ENCODE measurements at regions not wholly inside any gene's neighbourhood (a gene's known extent, or its start where the extent isn't known, plus 50 kb on each side); places are given as distances from the start of the nearest gene placed in this dataset.

DNA sequence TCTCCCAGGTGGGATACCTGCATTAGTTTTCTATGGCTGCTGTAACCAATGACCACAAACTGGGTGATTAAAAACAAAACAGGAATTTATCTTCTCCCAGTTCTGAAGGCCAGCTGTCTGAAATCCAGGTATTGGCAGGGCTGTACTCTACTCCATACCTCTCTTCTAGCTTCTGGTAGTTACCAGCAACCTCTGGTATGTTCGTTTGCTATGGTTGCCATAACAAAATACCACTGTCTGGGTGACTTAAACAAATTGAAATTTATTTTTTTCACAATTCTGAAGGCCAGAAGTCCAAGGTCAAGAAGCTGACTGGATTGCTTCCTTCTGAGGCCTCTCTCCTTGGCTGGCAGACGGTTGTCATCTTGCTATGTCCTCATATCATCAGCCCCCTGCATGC, 642.1 kb upstream of the TENM3 start:
- H4K20me1 ChIP-seq (ENCODE audit: insufficient read depth) = no peaks in the 10 kb centered on the region
- no peaks in the 10 kb centered on the region for H3K9me2 ChIP-seq (ENCODE audit: insufficient read depth)
- H3K79me2 ChIP-seq (ENCODE audit: insufficient read depth, low read length) = no peaks in the 10 kb centered on the region
- H3K36me3 ChIP-seq (ENCODE audit: control insufficient read depth in 1 of 2, insufficient read depth in 2 of 2, low read length in 2 of 2) = no peaks in the 10 kb centered on the region
- RAD21 ChIA-PET (ENCODE audit: low non-redundant PET in 1 of 2, low total read pairs in 2 of 2, uncharacterized antibody in 2 of 2, unreplicated experiment in 2 of 2) = no interaction called here
- no peak overlapping the region for H3K4me2 ChIP-seq (ENCODE audit: low read length)
- DNase-seq (ENCODE audit: low read depth, low spot score) (no peak), ATAC-seq (no peak)
- no peak overlapping the region for H3K9ac ChIP-seq (ENCODE audit: low read length)
- POLR2A ChIA-PET = no interaction called here
- no peak overlapping the region for H3K4me3 ChIP-seq (replicated peaks in 1 of 2; ENCODE audit: low read depth in 1 of 2, low read length in 2 of 2)
- no peak for TF ChIP-seq ZFX (IDR thresholded peaks at IDR 0.05)
- TF ChIP-seq SRF (IDR thresholded peaks at IDR 0.05; ENCODE audit: low read depth) = no peak
- no peak for TF ChIP-seq CBX3 (IDR thresholded peaks at IDR 0.05; ENCODE audit: low read depth)
- no peak for TF ChIP-seq EGR1 (IDR thresholded peaks at IDR 0.05; ENCODE audit: low read depth)
- TF ChIP-seq SIN3A (IDR thresholded peaks at IDR 0.05; ENCODE audit: low read depth) = no peak
- no peak for TF ChIP-seq TCF7L2 (IDR thresholded peaks at IDR 0.05; ENCODE audit: borderline replicate concordance, extremely low read depth, insufficient read depth, insufficient read length)
- no peak for TF ChIP-seq ZNF274 (IDR thresholded peaks at IDR 0.05; ENCODE audit: low read depth, low read length)
- TF ChIP-seq FOSL1 (IDR thresholded peaks at IDR 0.05; ENCODE audit: low read depth) = no peak
- TF ChIP-seq, protein P1, sequence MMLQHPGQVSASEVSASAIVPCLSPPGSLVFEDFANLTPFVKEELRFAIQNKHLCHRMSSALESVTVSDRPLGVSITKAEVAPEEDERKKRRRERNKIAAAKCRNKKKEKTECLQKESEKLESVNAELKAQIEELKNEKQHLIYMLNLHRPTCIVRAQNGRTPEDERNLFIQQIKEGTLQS (IDR thresholded peaks at IDR 0.05) = no peak
- TF ChIP-seq POLR2A (IDR thresholded peaks at IDR 0.05; ENCODE audit: borderline replicate concordance, extremely low read depth, insufficient read depth, insufficient read length) = no peak
- TF ChIP-seq, protein P2, sequence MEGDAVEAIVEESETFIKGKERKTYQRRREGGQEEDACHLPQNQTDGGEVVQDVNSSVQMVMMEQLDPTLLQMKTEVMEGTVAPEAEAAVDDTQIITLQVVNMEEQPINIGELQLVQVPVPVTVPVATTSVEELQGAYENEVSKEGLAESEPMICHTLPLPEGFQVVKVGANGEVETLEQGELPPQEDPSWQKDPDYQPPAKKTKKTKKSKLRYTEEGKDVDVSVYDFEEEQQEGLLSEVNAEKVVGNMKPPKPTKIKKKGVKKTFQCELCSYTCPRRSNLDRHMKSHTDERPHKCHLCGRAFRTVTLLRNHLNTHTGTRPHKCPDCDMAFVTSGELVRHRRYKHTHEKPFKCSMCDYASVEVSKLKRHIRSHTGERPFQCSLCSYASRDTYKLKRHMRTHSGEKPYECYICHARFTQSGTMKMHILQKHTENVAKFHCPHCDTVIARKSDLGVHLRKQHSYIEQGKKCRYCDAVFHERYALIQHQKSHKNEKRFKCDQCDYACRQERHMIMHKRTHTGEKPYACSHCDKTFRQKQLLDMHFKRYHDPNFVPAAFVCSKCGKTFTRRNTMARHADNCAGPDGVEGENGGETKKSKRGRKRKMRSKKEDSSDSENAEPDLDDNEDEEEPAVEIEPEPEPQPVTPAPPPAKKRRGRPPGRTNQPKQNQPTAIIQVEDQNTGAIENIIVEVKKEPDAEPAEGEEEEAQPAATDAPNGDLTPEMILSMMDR (IDR thresholded peaks at IDR 0.05 in 2 of 3, conservative IDR thresholded peaks at IDR 0.05 in 1 of 3; ENCODE audit: borderline replicate concordance in 1 of 3, insufficient read depth in 1 of 3, low read depth in 2 of 3, low read length in 2 of 3) = no peak
- TF ChIP-seq, protein P3, sequence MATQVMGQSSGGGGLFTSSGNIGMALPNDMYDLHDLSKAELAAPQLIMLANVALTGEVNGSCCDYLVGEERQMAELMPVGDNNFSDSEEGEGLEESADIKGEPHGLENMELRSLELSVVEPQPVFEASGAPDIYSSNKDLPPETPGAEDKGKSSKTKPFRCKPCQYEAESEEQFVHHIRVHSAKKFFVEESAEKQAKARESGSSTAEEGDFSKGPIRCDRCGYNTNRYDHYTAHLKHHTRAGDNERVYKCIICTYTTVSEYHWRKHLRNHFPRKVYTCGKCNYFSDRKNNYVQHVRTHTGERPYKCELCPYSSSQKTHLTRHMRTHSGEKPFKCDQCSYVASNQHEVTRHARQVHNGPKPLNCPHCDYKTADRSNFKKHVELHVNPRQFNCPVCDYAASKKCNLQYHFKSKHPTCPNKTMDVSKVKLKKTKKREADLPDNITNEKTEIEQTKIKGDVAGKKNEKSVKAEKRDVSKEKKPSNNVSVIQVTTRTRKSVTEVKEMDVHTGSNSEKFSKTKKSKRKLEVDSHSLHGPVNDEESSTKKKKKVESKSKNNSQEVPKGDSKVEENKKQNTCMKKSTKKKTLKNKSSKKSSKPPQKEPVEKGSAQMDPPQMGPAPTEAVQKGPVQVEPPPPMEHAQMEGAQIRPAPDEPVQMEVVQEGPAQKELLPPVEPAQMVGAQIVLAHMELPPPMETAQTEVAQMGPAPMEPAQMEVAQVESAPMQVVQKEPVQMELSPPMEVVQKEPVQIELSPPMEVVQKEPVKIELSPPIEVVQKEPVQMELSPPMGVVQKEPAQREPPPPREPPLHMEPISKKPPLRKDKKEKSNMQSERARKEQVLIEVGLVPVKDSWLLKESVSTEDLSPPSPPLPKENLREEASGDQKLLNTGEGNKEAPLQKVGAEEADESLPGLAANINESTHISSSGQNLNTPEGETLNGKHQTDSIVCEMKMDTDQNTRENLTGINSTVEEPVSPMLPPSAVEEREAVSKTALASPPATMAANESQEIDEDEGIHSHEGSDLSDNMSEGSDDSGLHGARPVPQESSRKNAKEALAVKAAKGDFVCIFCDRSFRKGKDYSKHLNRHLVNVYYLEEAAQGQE (IDR thresholded peaks at IDR 0.05; ENCODE audit: low read depth) = no peak
- no peak for TF ChIP-seq EZH2 (IDR thresholded peaks at IDR 0.05)
- TF ChIP-seq ELF1 (IDR thresholded peaks at IDR 0.05; ENCODE audit: borderline replicate concordance, low read depth) = no peak
- TF ChIP-seq SP1 (IDR thresholded peaks at IDR 0.05; ENCODE audit: low read depth) = no peak
- TF ChIP-seq CEBPB (IDR thresholded peaks at IDR 0.05; ENCODE audit: low read depth) = no peak
- TF ChIP-seq RAD21 (IDR thresholded peaks at IDR 0.05; ENCODE audit: low read depth) = no peak
- no peak overlapping the region for H3K27ac ChIP-seq (ENCODE audit: low read depth, low read length)
- no peaks in the 10 kb centered on the region for H3K27me3 ChIP-seq (ENCODE audit: insufficient read depth, low read length)
- H2AFZ ChIP-seq (ENCODE audit: low read depth, low read length, poor library complexity, severe bottlenecking) = no peak overlapping the region
- no peaks in the 10 kb centered on the region for H3K9me3 ChIP-seq (ENCODE audit: control insufficient read depth in 1 of 2, insufficient read depth in 1 of 2, low read depth in 1 of 2, low read length in 2 of 2)
- no peaks in the 10 kb centered on the region for H3K4me1 ChIP-seq (ENCODE audit: control insufficient read depth in 1 of 2, insufficient read depth in 2 of 2, low read length in 2 of 2)
- BruUV-seq (replicated peaks) = no TSS peak
- CTCF ChIA-PET = no interaction called here
- intact Hi-C loops (cut with micrococcal nuclease) = no loop called here

Measured in HCT116 (cell line).